KBM-7 (cell line): ENCODE measurements at regions not wholly inside any gene's neighbourhood (a gene's known extent, or its start where the extent isn't known, plus 50 kb on each side); places are given as distances from the start of the nearest gene placed in this dataset.

Experiments
- DNase-seq: peaks from one replicate; pipeline ENCODE4 v3.0.0-alpha.2; 2015
- in situ Hi-C: fragments of 300-500 bp; cut with MboI; formaldehyde crosslinking; loops from 2 replicates; pipeline ENCODE4 v1.14.3; 2020; ENCODE audit warnings: low sequenced_read_pairs, low pct_unique_long_range_greater_than_20kb, mixed read lengths

- in situ Hi-C loops, result no loop called here
- no peak for DNase-seq
Observed at GRCh38 chr3:189446959-189447560, 184.1 kb upstream of the TP63 start.

- in situ Hi-C loops, result no loop called here
- DNase-seq, result no peak
Observed at GRCh38 chr3:189449084-189449483, 182.1 kb upstream of the TP63 start.

DNA sequence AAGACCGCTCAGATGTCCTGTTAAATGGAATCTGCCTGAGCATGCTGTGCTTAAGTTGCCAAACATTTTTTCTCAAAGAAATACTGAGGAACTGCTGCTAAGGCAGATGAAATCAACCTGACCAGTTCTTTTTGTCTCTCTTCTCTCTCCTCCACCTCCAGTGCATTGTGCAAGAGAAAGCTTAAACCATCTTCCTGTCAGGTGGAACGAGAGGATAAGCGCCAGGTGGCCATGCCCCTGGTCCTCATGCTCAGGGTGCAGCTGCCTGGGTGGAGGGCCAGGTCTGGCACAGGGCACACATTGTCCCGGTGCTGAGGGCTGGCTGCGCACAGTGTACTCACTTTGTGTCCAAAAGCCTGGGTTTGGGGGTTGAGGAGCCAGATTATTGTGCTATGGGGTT is 176.2 kb upstream of the TP63 start:
- in situ Hi-C loops, result no loop called here

DNA sequence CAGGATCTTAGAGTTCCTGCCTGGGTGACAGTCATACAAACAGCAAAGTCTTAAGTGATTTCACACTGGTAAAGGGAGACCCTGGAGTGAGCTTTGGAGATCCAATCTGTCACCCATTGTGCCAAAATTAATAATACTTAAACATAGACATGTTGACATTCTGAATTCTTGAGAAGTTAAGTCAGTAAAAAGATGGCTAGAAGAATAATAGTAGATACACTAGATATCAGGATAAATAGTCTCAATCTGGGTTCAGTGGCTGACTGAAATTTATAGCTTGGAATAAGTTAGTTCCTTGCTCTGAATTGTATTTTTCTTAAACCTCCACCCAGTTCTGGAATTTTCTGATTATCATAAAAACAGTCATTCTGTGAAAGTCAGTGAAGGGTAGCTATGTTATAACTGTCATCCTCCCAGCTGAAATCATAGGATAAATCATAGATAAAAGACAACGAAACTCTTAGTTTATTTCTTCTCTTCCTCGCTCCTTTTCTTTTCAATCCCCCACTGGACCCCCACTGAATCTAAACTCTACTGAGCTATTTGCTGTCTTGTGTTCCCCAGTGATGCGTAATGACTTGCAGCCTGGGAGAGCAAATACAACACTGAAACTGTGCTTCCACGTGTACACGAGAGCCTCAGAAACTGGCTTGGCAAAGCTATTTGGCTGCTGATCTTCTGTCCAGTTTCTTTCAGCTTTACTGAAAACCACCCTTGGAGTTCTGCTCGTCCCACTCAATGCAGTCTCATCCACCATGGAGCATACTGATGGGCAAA is 175.4 kb upstream of the TP63 start:
- DNase-seq, result no peak
- in situ Hi-C loops, result no loop called here

More for the DNA sequence above, 176.2 kb upstream of the TP63 start:
- DNase-seq, result no peak

DNA sequence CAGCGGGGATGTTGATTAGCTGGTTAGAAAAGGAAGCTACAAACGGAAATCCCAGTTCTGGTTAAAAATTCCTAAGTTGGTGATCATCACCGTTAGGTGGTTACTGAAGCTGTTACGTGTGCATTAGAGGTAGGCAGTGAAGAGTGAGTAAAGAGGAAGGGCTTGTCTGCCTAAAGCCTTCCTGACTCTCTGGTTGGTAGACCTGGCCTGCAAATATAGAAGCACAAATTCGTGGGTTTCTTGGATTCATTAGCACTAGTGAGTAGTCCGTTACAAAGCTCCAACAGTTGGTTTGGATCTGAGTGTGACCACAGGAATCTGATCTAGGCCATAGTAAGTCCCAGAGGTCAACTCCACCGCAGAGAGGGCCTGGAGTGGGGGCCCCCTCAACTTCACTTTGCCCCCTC is 174.0 kb upstream of the TP63 start:
- DNase-seq, result no peak
- in situ Hi-C loops, result no loop called here

GRCh38 chr3:189457631-189458412 is 173.4 kb upstream of the TP63 start:
- in situ Hi-C loops, result no loop called here
- no peak for DNase-seq

DNA sequence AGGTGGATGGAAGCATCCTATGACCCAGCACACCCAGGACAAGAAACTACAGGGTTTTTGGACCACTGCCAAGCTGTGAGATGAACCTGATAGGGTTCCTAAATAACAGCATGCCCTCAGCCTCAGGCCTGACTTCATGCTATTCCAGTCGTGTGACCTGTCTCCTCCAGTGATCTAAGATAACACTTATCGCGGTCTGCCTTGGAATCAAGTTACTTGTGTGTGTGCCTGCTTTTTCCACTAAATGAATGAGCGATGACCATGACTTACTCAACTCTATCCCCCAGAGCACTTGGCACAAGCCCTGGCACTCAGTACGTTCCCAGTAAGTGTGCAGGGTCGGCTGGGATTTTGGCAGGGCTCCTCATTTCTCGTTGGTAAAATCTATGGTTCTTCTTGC is 172.7 kb upstream of the TP63 start:
- in situ Hi-C loops, result no loop called here
- no peak for DNase-seq

DNA sequence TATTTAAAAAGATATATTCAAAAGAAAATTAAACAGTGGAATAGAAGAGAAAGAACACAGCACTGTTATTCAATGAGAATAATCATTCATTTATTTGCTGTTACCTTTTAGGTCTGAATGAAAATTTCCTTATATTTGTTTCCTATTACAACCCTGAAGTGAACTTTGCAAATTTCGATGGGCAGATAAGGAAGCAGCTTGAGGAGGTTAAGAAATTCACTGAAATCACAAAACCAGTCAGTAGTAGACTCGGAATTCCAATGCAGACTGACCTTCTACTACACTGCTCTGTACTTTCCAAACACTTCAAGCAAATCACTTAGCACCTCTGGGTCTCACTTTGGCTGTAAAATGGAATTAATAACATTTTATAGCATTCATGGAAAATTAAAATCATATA is 172.0 kb upstream of the TP63 start:
- no peak for DNase-seq
- in situ Hi-C loops, result no loop called here

DNA sequence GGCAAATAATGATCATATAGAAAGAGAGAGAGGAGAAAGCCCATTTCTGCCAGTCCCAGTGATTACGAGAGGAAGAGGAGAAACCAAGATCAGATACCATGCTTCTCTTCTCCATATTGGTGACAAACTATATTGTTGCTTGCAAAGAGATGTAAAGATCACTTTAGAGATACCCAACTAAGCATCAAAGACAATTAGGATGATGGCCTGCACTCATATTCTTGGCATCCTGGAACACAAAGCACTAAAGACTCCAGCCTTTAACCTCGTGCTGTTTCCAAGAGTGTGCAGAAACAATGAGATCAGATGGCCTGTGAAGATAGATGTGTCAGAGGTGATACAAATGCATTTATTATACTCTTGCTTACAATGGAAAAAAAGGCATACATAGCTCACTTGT is 170.7 kb upstream of the TP63 start:
- no peak for DNase-seq
- in situ Hi-C loops, result no loop called here

DNA sequence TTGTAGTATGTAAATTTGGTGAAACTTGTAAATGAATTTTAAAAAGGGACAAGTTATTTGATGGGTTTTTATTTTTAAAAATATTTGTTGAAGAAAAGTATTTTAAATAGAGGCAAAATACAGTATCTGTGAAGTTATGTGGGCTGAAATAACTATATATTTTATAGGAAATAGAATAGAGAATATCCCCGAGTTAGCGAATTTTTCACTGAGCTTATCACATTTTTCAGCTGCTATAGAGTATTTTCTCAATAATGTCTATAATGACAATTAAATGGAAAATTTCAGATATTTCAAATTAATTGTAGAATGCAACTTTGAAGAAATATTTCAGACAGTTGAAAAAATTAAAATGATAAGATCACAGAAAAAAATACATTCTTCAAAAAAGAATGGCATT is 166.4 kb upstream of the TP63 start:
- no peak for DNase-seq
- in situ Hi-C loops, result no loop called here

DNA sequence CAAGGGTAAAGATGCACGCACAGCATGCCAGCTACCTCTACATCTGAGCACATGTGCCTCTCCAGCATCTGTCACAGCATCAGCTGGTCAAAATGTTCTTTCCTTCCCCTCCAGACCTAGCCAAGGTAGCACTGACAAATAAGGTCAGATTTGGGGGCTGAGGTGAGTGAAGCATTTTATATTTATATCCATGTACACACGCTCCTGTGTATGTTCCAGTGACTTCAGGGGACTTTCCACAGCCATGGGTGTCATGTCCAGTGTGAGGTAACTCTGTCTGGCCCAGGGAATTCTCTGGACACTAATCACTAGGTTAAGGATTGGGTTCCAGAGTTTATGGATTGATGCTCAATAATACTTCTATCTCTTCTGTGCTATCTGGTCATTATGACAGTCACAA is 165.2 kb upstream of the TP63 start:
- DNase-seq, result no peak
- in situ Hi-C loops, result no loop called here

DNA sequence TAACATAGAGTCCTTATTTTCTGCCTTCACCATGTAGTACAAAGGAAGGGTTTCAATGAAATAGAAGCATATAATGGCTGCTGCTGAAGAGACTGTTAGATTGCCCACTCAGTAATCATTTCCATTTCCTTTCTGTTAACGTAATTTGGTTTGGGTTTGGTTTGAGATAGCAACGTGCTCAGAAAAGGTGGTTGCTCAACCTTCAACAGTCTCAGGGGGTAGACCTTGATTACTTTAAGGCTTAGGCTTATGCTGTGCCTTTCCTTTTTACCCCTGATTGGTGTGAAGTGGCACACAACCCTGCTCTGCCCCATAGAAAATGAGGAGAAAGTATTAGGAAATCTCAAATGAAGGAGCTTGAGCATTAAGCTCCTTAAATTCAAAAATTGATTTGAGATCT is 163.7 kb upstream of the TP63 start:
- in situ Hi-C loops, result no loop called here
- no peak for DNase-seq

DNA sequence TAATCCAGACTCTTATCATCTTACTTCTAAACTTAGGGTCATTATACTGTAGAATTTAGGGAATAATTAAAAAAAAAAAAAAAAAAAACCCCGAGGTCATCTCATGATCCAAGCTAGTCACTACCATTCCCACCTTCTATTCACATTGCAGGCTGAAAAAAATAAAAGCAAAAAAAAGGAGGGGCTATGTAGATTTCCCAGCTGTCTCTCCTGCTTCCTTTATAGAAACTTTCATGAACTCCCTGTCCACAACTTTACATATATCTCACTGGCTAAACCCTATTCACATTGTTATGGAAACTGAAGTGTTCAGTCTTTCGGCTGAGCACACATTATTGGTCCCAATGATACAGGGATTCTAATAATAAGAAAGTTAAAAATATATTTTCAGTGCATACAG is 156.2 kb upstream of the TP63 start:
- no peak for DNase-seq
- in situ Hi-C loops, result no loop called here

- in situ Hi-C loops, result no loop called here
- DNase-seq, result no peak
Observed at GRCh38 chr3:189477614-189478013, 153.6 kb upstream of the TP63 start.

DNA sequence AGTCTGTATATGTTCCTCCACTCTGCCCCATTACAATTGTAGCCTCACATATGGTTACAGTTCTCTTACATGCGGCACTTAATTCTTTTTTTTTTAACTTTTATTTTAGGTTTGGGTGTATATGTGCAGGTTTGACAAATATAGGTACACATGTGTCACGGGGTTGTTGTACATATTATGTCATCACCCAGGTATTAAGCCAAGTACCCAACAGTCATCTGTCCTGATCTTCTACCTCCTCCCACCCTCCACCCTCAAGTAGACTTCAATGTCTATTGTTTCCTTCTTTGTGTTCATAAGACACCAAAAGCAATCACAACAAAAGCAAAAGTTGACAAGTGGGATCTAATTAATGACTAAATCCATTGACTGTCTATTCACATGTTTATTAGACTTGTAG is 144.6 kb upstream of the TP63 start:
- no peak for DNase-seq
- in situ Hi-C loops, result no loop called here

DNA sequence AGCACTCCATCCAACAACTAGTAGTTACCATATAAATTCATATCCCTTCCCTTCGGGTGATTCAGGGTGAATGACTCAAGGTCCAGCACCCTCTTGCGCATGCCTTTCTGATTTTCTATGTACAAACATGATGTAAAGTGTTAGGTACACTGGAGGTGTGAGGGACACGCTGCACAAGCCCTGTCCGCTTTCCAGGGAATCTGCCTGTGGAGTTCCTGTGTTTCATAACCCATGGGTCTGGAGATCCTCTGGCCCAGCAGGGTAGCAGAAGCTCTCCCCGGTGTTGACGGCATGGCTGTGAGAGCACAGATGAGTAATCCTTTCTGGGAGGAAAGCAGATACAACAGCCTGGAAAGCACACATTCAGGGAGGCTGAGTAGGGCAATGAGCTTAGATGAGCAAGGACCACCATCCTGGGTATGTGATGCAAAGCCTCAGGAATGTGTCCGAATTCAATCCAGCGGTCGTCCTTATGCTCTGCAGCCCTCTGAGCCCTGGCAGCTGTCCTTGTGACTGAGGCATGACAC is 142.9 kb upstream of the TP63 start:
- in situ Hi-C loops, result no loop called here
- no peak for DNase-seq

GRCh38 chr3:189490337-189490736 is 140.9 kb upstream of the TP63 start:
- no peak for DNase-seq
- in situ Hi-C loops, result no loop called here

DNA sequence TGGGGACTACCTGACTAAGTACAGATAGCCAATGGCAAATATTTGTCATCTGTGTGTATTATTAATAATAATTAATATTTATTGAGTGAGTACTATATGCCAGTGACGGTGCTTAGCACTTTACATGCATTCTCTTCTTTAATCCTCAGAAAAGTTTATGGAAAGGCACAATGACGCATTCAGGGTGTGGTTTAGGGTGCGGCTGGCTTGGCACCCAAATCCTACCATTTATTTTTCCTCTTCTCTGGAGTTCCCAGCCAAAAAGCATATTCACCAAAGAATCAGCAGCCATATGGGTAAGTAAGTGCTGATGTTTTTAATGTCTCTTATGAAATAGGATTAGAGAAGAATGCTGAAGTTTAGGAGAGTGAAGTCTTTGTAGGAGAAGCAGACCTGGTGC is 140.4 kb upstream of the TP63 start:
- DNase-seq, result no peak
- in situ Hi-C loops, result no loop called here

- no peak for DNase-seq
- in situ Hi-C loops, result no loop called here
Observed at GRCh38 chr3:189491831-189492230, 139.4 kb upstream of the TP63 start.

DNA sequence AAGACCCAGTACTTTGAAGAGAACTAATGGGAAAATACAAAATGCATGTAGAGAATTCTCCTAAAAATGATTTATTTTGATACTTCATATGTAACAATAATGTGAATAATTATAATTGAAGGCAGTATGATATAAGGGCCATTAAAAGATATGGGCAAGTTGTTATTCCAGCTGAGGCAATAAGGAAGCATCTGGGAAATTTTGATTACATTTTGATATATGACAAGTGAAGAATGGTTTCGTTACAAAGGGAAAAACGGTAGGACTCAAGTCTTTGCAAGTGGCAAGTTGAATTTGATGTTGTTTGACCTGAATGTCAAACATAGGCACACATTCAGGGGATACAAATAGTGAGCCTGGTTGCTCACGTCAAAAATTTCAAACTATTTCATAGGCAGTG is 137.9 kb upstream of the TP63 start:
- in situ Hi-C loops, result no loop called here
- DNase-seq, result no peak
